GM23248 (cell line): ENCODE measurements at regions not wholly inside any gene's neighbourhood (a gene's known extent, or its start where the extent isn't known, plus 50 kb on each side); places are given as distances from the start of the nearest gene placed in this dataset.
A peak's percentile ranks its signal among the peaks of the same experiment; 100 is the strongest.

Source experiments
- DNase-seq: peaks from one replicate; pipeline ENCODE4 v3.0.0-alpha.2; 2015
- H2AFZ ChIP-seq: fragments of 200-600 bp; sonication (generic); 2 replicates; pipeline ENCODE4 v1.6.1; 2016; ENCODE audit warnings: antibody characterized with exemption
- H3F3A ChIP-seq: fragments of 200-600 bp; sonication (generic); 2 replicates; pipeline ENCODE4 v1.6.1; 2016; ENCODE audit warnings: mild to moderate bottlenecking, antibody characterized with exemption, mixed run types; ENCODE audit not compliant: insufficient read depth
- H3K27ac ChIP-seq: fragments of 200-600 bp; sonication (generic); 2 replicates; pipeline ENCODE4 v1.5.1; 2016; ENCODE audit warnings: mild to moderate bottlenecking
- H3K27me3 ChIP-seq: fragments of 200-600 bp; sonication (generic); replicated peaks from 2 replicates; pipeline ENCODE4 v1.6.1; 2016; ENCODE audit warnings: mild to moderate bottlenecking; ENCODE audit not compliant: insufficient read depth
- H3K36me3 ChIP-seq: fragments of 200-600 bp; sonication (generic); 2 replicates; pipeline ENCODE4 v1.6.1; 2016; ENCODE audit warnings: low read depth, mild to moderate bottlenecking
- H3K4me1 ChIP-seq: fragments of 200-600 bp; sonication (generic); 2 replicates; pipeline ENCODE4 v1.6.1; 2016; ENCODE audit warnings: mild to moderate bottlenecking; ENCODE audit not compliant: insufficient read depth
- H3K4me2 ChIP-seq: fragments of 200-600 bp; sonication (generic); one replicate; pipeline ENCODE4 v1.6.1; 2016; ENCODE audit warnings: mild to moderate bottlenecking; ENCODE audit not compliant: unreplicated experiment
- H3K4me3 ChIP-seq: fragments of 200-600 bp; sonication (generic); 2 replicates; pipeline ENCODE4 v1.5.1; 2016; ENCODE audit warnings: mild to moderate bottlenecking
- H3K79me2 ChIP-seq: fragments of 200-600 bp; sonication (generic); 2 replicates; pipeline ENCODE4 v1.6.1; 2016; ENCODE audit warnings: mild to moderate bottlenecking; ENCODE audit not compliant: insufficient read depth
- H3K9ac ChIP-seq: fragments of 200-600 bp; sonication (generic); 2 replicates; pipeline ENCODE4 v1.6.1; 2016; ENCODE audit warnings: mild to moderate bottlenecking
- H3K9me2 ChIP-seq: fragments of 200-600 bp; sonication (generic); 2 replicates; pipeline ENCODE4 v1.6.1; 2016; ENCODE audit warnings: mixed run types, mild to moderate bottlenecking, moderate library complexity; ENCODE audit not compliant: insufficient read depth
- H3K9me3 ChIP-seq: fragments of 200-600 bp; sonication (generic); one replicate; pipeline ENCODE4 v1.6.1; 2017; ENCODE audit warnings: low read depth
- H4K20me1 ChIP-seq: fragments of 200-600 bp; sonication (generic); 2 replicates; pipeline ENCODE4 v1.6.0; 2016; ENCODE audit not compliant: insufficient read depth
- EZH2 ChIP-seq: fragments of 200-600 bp; sonication (generic); IDR thresholded peaks from 2 replicates; pipeline ENCODE4 v1.6.1; 2018; ENCODE audit warnings: antibody characterized with exemption, mild to moderate bottlenecking; ENCODE audit not compliant: insufficient read depth, poor library complexity, severe bottlenecking
- EZH2phosphoT487 ChIP-seq: fragments of 200-600 bp; sonication (generic); IDR thresholded peaks from 2 replicates; pipeline ENCODE4 v1.6.1; 2018; ENCODE audit warnings: antibody characterized with exemption, moderate library complexity, mild to moderate bottlenecking, low read depth; ENCODE audit not compliant: insufficient read depth
- WGBS, 2 experiments: methylation state at CpG; one replicate each; pipeline ENCODE4 v1.1.6; 2015 to 2017; ENCODE audit warnings: low lambda C conversion rate in 2 of 2, low coverage in 1 of 2; ENCODE audit errors: missing lambda C conversion rate in 2 of 2; 5-methylcytosine and 5-hydroxymethylcytosine counted together
- in situ Hi-C: fragments of 300-500 bp; cut with MboI; formaldehyde crosslinking; loops from 2 replicates; pipeline ENCODE4 v1.15.0; 2020

DNA sequence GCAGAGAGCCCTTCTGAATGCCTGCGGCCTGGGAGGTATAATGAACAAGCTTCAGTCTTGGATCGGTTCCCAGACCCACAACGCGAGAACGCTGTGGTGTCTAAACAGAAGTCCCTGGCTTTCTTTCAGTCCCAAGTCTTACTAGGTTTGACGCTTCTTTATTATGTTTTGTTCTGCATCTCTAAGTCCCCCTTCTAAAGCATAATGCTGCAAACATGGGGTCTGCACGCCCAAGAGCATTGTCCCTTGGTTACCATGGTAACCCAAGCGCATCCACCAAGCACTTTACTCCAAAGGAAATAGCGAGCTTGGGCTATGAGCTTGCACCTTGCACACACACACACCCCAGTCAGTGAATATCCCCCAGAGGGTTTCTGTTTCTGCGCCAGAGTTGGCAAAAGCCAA, 193.7 kb downstream of the INO80D start:
- TF ChIP-seq EZH2 (no peak), EZH2phosphoT487 (no peak)
- no peak overlapping the region for H3K27ac ChIP-seq
- 19 to 21% methylated on average over 10 of the region's 10 CpGs for WGBS, 2 experiments
- H3K4me3 ChIP-seq = no peak overlapping the region
- peaks cover 8% of the 10 kb centered on the region for H3K27me3 ChIP-seq
- no peaks in the 10 kb centered on the region for H3K9me2 ChIP-seq
- no peaks in the 10 kb centered on the region for H3K79me2 ChIP-seq
- H4K20me1 ChIP-seq = no peaks in the 10 kb centered on the region
- in situ Hi-C loops = no loop called here
- H3K9me3 ChIP-seq = no peaks in the 10 kb centered on the region
- no peaks in the 10 kb centered on the region for H3F3A ChIP-seq
- DNase-seq = peak; percentile 36
- H2AFZ ChIP-seq = no peak overlapping the region
- H3K4me1 ChIP-seq = no peaks in the 10 kb centered on the region
- H3K4me2 ChIP-seq = no peak overlapping the region
- H3K9ac ChIP-seq = no peak overlapping the region
- no peaks in the 10 kb centered on the region for H3K36me3 ChIP-seq

DNA sequence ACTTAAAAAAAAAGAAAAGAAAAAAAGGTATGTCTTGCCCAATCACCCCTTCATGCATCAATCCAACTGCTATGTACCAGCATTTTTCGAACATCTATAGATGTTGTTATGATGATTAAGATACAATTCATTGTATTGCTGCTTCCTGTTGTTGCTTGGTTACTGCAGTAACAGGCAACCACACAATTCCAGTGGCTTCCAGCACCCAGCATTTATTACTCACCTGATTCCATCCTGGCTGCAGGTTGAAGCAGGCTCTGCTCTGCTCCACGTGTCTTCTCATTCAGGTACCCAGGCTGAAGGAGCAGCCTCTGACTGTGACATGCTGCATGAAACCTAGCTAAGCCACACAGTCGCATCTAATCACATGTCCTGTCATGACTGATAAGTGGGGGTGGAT, 196.9 kb downstream of the INO80D start:
- Histone ChIP-seq H2AFZ (no peak overlapping the region), H3K4me3 (no peak overlapping the region), H3K36me3 (no peaks in the 10 kb centered on the region), H4K20me1 (no peaks in the 10 kb centered on the region), H3K79me2 (no peaks in the 10 kb centered on the region), H3K9me2 (no peaks in the 10 kb centered on the region), H3K9ac (no peak overlapping the region), H3K4me2 (no peak overlapping the region), H3K4me1 (no peaks in the 10 kb centered on the region), H3K27ac (no peak overlapping the region), H3K27me3 (0 out of 2 replicates have a peak, but pooled peaks cover 5% of the 10 kb centered on the region), H3F3A (no peaks in the 10 kb centered on the region), H3K9me3 (no peaks in the 10 kb centered on the region)
- TF ChIP-seq EZH2 = no peak
- TF ChIP-seq EZH2phosphoT487 = no peak
- 63 to 70% methylated on average over 3 of the region's 3 CpGs for WGBS, 2 experiments
- in situ Hi-C loops = loop anchor here (10.0 kb wide), 2 partner anchors 114 to 194 kb away; no protein-coding TSS in a partner anchor
- DNase-seq = peak; percentile 52

DNA sequence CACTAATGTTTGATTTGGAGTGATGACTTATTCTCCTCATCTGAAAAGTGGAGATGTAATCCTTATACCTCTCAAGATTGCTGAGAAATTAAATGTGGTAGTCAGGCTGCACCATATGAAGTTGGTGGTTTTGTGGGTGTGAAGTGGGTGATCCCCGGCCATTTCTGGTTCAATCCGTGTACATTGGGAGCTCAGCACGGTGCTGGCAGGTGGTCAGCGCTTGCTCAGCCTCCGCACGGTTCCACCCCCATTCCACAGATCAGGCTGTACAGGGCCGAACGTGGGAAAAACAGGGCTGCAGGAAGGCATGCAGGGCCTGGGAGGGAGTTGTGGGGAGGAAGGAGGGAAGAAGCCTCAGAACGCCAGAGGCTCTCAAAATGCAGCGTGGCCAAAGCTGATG, 198.3 kb downstream of the INO80D start:
- no peak overlapping the region for H3K4me2 ChIP-seq
- 74 to 77% methylated on average over 10 of the region's 10 CpGs for WGBS, 2 experiments
- H3K4me1 ChIP-seq = no peaks in the 10 kb centered on the region
- no peak overlapping the region for H3K4me3 ChIP-seq
- H3K27ac ChIP-seq = no peak overlapping the region
- H2AFZ ChIP-seq = no peak overlapping the region
- no peak overlapping the region for H3K9ac ChIP-seq
- no peaks in the 10 kb centered on the region for H3K9me2 ChIP-seq
- H3K9me3 ChIP-seq = no peaks in the 10 kb centered on the region
- H3K79me2 ChIP-seq = no peaks in the 10 kb centered on the region
- no peaks in the 10 kb centered on the region for H3K27me3 ChIP-seq
- H3K36me3 ChIP-seq = no peaks in the 10 kb centered on the region
- no peak for TF ChIP-seq EZH2
- no peak for TF ChIP-seq EZH2phosphoT487
- in situ Hi-C loops = loop anchor here (10.0 kb wide), 2 partner anchors 113 to 193 kb away; no protein-coding TSS in a partner anchor
- H3F3A ChIP-seq = no peaks in the 10 kb centered on the region
- no peak for DNase-seq
- H4K20me1 ChIP-seq = no peaks in the 10 kb centered on the region

DNA sequence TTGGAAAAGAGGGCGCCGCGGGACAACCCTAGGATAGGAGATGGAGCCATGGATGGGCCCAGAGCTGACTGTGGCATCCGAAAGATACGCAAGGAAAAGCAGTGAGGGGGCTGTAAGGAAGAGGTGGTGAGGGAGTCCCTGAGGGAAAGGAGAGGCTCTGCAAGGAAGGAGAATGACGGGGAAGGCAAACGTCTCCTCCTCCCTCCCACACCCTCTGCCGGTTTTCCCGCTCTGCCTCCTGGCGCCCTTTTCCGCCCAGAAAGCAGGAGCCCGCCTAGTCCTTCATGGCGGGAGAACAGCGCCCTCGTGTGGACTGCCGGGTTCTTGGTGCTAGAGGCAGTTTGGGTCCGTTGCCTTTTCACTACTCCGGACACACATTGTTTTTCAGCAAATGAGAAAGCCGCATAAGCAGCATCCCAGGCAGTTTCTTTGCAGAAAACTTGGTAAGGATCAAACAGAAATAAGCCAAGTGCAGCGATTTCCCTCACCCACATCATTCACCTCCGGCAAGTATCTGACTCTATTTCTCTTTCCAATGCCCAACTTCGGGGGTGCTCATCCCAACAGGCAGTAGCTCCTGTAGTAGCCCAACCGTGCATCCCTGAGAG, 200.4 kb downstream of the INO80D start:
- H3K4me2 ChIP-seq = no peak overlapping the region
- no peak overlapping the region for H3K27ac ChIP-seq

DNA sequence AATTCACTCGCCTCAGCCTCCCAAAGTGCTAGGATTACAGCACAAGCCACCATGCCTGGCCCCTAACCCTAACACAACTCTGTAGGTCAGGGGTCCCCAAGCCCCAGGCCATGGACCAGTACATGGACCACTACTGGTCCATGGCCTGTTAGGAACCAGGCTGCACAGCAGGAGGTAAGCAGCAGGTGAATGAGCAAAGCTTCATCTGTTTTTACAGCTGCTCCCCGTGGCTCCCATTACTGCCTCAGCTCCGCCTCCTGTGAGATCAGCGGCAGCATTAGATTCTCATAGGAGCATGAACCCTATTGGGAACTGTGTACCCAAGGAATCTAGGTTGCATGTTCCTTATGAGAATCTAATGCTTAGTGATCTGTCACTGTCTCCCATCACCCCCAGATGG, 201.7 kb downstream of the NRP2 start:
- H4K20me1 ChIP-seq = no peaks in the 10 kb centered on the region
- H3K4me3 ChIP-seq = no peak overlapping the region
- no peak for DNase-seq
- no peak overlapping the region for H3K9ac ChIP-seq
- no peaks in the 10 kb centered on the region for H3K36me3 ChIP-seq
- no peaks in the 10 kb centered on the region for H3K9me2 ChIP-seq
- no peak overlapping the region for H2AFZ ChIP-seq
- H3K9me3 ChIP-seq = no peaks in the 10 kb centered on the region
- no peaks in the 10 kb centered on the region for H3K4me1 ChIP-seq
- H3K79me2 ChIP-seq = no peaks in the 10 kb centered on the region
- in situ Hi-C loops = loop anchor here (10.0 kb wide), 2 partner anchors 109 to 189 kb away; no protein-coding TSS in a partner anchor
- 70 to 72% methylated on average over 4 of the region's 4 CpGs for WGBS, 2 experiments
- H3F3A ChIP-seq = no peaks in the 10 kb centered on the region
- peaks cover 17% of the 10 kb centered on the region for H3K27me3 ChIP-seq
- no peak overlapping the region for H3K27ac ChIP-seq
- TF ChIP-seq EZH2phosphoT487 = no peak
- no peak for TF ChIP-seq EZH2
- H3K4me2 ChIP-seq = no peak overlapping the region

More for the DNA sequence above, 200.4 kb downstream of the INO80D start:
- Histone ChIP-seq H4K20me1 (no peaks in the 10 kb centered on the region), H2AFZ (no peak overlapping the region), H3K79me2 (no peaks in the 10 kb centered on the region), H3K4me3 (no peak overlapping the region), H3K9ac (no peak overlapping the region), H3K9me2 (no peaks in the 10 kb centered on the region), H3K4me1 (no peaks in the 10 kb centered on the region), H3K9me3 (no peaks in the 10 kb centered on the region), H3K27me3 (peaks cover 4% of the 10 kb centered on the region; the same call in 1 of the 2 replicates), H3K36me3 (no peaks in the 10 kb centered on the region), H3F3A (no peaks in the 10 kb centered on the region)
- in situ Hi-C loops = loop anchor here (10.0 kb wide), 2 partner anchors 111 to 191 kb away; no protein-coding TSS in a partner anchor
- WGBS, 2 experiments = 30 to 31% methylated on average over 23 of the region's 23 CpGs
- DNase-seq = peak; percentile 85
- TF ChIP-seq EZH2phosphoT487 = no peak
